HG02938 (cell line): ENCODE measurements at regions not wholly inside any gene's neighbourhood (a gene's known extent, or its start where the extent isn't known, plus 50 kb on each side); places are given as distances from the start of the nearest gene placed in this dataset.

Experiments used
- ATAC-seq: cut with Tn5 transposase; IDR thresholded peaks from one replicate; pipeline ENCODE4 v1.9.1; 2021; ENCODE audit warnings: mild to moderate bottlenecking, moderate library complexity; ENCODE audit not compliant: unreplicated experiment

DNA sequence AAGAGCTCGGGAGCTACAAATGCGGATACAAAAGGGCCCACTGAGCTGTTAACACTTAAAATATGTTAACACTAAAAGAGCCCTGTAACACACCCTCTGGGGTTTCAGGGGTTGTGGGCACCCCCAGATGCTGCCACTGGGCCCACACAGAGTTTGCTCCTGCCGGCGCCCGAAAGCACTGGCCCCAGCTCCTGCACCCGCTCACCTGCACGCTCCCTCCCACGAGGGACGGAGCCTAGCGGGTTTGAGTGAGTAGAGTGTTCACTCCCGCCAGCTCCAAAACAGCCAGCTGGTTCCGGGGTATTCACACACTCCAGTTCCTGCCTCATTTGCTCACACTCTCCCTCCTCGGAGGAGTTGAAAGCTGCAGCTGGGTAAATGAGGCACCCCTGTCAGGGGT lies 357.7 kb downstream of the ETNK1 start:
- no peak for ATAC-seq

DNA sequence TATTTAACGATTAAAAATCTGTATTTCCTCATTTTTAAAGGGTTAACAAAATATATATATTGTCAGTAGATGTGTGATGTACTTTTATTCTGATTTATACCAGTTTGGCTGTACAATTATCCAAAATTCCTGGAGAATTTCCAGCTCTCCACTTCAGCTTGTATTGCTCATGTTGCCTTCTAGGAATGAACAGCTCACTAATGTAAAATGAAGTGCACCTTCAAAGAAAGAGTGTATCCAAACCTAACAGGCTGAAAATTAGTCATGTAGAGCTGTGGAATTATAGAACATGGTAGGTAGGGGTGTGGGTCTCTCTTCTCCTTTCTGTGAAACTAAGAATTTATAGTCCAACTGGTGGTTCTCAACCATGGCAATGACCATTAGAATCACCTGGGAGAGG lies 362.0 kb downstream of the ETNK1 start:
- no peak for ATAC-seq

DNA sequence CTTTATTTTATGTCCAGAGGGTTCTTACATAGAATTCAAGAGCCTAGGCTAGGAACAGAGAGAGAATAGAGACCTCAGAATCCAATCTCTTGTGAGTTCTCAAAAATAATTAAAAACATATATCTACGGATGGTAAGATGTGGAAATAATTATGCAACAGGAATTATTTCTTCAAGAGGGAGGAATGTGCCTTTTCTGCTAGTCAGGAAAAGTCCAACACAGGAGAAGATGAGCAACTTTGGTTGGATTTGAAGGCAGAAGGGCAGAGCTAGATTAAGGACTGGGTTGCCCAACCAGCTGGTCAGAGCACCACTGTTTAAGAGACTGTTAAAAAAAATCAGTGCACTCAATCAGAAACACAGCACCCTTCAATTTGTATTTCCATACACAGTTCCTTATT lies 365.5 kb downstream of the ETNK1 start:
- ATAC-seq, result no peak

DNA sequence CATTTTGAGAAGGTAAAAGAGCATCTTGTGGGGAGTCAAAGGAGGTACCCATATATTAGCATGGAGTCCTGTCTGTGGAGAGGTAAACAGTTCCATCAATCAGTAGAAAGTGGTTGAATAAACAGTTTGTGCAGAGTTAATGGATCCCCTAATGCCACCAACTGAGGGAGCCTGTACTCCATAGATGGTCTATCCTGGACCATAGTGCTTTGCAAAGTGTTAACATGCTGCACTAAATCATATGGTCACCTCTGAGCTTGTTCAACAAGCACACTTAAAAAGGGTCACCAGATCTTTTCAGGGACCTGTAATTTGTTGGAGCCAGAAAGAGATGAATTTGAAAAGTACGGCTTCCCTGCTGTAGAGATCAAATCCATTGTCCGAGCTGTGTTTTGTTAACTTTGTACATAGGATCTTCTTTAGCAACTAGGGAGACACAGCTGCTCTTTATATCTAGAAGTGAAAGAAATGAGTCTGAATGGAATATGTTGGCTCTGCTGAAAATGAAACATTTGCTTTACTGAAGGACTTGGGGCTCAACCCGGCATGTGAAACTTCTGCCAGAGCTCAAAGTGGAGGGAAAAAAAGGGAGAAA lies 366.4 kb downstream of the ETNK1 start:
- ATAC-seq, result no peak

DNA sequence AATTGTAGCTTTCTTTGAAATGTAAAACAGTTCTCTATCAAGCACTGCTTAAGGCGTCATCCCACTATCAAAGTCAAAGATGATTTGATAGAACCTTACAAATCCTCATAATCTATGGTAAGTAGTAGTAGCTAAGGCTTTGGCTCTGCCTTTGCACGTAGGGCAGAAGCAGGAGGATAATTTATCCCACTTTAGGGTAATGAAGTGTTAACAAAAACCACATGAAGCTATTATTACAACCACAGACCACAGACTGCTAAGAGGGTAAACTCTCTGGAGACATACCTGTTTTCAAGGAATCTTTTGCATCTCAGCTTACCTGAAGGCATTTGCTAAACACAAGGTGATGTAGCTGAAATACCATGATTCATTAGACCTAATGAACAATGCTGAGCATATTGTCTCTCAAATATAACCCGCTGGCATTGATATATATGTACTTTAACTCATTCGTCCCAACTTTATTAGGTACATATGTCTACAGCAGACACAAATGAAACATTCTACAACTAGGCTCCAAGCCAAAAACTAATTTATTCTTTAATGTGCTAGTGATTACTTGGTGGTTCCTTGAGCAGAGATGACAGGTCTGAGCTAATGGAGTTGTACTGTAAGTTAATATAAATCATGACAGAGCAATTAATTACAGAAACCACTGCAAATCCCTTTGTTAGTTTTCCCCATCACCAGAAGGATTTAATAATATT lies 368.8 kb downstream of the ETNK1 start:
- ATAC-seq, result no peak

DNA sequence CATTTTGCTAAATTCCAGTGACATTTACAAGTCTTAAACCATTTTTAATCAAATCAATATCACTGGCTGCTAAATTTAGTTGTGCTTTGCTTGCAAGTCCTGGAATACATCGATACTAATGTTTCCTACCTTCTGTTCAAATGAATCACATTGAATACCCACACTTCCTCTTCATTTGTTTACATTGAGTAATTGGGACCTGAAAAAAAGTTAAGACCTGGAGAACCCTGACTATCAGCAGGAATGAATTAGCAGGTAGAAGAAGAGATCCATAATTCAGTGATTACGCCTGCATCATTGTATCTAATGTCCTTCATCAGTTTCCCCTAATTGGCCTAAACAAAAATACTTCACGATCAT lies 369.3 kb downstream of the ETNK1 start:
- no peak for ATAC-seq

DNA sequence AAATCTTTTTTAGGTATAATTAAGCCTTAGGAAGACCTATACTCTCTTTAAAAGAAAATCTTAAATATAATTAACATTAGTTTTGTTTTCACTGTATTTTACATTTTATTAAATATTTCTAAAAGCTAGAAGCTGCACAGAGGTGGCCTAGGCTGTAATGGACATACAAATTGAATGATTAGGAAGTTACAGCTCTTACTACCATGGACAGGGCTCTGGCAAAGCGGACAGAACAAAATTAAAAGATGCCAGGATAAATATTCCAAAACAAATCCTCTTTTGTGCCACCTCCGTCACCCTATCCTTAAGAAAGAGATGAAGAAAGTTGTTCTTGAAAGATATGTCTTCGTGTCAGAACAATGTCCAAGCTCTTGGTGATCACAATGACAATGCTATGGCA lies 376.5 kb downstream of the ETNK1 start:
- ATAC-seq, result no peak

DNA sequence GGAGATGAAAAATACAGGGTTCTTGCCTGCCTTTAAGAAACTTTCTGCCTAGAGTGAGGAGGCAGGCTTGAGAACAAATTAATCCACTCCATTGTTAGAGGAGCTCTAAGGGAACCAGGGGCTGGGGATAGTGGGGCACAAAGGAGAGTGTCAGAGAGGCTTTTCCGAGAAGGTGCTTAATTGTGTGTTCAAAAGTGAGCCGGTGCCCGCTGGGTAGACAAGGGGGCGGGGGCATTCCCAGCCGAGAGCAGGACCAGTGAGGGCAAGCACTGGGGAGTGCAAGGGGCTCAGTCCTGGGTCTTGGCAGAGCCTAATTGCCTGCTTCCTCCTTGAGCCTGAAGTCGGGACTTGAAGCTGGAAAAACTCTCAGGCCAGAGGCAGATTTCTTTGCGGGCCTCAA lies 377.4 kb downstream of the ETNK1 start:
- no peak for ATAC-seq

DNA sequence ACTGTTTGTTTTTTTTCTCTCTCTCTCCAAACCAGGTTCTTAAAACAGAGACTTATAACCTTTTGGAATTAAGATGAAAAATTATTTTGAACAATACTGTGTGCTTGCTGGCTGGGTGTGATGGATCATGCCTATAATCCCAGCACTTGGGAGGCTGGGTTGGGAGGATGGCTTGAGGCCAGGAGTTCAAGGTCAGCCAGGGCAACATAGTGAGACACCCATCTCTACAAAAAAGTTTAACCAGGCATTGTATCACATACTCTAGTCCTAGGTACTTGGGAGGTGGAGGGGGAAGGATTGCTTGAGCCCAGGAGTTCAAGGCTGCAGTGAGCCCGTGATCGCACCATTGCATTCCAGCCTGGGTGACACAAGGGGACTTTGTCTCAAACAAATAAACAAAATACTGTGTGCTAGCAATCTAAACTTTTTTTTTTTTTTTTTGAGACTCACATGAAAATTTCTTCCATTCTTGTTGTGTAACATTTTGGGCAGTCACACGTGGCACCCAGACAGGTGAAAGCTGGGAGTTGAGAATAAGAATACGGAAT lies 379.6 kb downstream of the ETNK1 start:
- ATAC-seq, result no peak

DNA sequence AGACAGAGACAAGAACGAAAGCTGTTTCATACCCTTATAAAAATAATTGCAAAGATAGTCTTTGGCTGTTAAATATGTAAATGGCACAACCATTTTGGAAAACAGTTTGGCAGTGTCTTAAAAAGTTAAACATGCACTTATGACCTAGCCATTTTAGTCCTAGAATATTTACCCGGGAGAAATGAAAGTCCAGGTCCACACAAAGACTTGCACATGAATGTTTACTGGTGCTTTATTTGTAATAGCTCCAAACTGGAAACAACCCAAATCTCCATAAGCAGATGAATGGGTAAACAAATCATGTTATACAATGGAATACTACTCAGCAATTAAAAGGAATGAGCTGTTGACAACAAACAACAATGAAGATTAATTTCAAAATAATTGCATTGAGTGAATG lies 380.4 kb downstream of the ETNK1 start:
- no peak for ATAC-seq

DNA sequence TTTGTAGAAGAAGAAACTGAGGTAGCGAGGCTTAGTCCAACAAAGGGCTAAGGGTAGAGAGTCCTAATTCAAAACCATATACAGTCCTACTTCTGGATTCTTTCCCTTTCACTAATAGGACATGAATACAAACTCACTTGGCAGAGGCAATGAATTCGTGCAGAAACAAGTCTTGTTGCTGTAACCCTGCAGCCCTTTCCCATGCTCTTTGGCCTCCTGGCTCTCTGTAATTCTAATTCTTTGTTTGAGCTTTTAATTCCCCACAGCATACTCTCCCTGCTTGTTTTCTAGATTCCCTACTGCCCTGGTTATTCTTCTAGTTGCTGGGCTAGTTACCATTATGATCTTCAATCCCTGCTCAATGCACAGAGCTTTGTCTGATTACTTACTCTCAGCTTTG lies 381.4 kb downstream of the ETNK1 start:
- ATAC-seq, result no peak

DNA sequence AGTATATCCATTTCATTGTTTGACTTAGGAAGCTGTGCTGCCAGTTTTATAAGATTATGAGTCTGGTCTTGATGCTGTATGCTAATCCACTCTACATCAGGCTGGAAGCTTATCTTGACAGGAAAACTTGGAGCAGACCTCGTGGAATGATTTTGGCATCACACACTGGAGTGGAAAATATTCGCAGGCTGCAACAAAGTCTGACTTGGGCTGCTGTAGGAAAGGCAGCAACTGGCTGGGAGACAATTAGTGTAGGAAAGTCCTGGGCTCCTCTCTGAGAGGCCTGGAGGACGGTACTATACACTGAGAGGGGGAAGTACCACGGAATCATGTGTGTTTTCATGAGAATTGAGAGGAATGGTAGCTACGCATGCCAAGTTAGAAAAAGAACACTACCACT lies 383.7 kb downstream of the ETNK1 start:
- no peak for ATAC-seq

DNA sequence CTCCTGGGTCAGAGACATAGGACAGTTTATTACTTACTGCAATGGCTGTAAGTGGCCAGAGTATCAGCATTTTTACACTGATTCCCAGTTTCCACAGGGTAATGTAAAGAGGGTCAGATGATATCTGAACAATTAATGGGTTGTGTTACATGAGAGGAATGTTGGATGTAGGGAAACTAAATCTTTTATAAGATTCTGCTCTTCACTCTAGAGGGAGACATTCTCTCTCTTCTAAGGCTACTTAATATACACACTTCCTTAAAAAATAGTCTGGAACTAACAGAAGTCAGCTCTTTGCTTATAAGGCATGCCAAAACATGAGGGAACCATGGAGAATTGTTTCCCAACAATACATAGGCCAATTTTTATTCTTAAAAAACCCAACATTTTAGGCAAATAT lies 389.8 kb downstream of the ETNK1 start:
- no peak for ATAC-seq

DNA sequence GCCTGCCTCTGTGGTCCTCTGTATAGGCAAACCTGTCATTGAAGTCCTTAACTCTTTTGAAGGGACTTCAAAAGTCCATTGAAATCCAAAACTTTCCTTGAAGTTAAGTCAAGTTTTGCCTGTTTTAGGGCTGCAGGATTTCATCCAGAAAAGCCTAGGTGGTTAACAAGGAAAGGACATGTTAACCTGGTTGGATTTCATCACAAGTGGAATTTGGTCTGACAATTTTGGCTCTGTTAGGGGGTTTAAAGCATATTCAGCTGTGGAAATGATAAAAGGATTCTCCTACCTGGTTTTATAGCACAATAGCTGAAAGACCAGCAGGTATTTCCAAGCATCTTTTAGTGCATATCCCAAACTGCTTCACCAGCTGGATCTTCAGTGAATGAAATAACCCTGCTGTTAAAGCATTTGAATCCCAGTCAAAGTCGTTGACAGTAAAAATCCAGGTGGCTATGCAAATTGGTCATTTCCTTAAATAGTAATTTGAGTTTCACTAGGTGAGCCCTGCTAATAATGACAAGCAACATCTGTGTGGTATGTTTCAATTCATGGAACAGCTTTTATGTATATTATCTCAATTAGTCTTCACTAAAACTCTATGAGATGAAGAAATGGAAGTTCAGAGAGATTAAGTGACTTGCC lies 400.5 kb downstream of the ETNK1 start:
- ATAC-seq, result no peak

DNA sequence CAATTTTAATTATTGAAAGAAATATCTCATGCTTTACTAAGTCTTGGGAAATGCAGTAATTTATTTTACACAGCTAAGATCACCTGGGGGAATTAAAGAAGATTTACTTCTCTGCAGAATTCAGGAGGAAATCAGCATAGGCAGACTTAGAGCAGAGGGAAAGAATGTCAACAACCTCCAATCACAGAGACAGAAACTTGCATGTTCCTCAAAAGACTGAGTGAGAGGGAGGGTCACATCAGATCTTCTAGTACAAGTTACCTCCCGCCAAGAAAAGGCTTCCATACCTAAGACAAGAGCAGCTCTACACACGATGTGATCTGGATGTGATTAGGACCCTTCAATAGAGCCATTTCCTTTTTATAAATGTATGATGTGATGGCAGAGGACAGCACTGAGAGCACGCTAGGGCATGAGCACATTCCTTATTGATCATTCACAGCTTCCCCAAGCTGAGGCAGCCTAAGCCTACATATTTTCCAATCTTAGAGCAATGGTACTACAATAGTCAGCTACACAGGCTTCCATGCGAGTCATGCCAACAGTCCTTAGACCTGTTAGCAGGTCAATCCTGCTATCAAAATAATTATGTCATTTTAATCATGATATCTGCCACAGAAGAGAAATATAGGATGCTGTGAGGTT lies 403.3 kb downstream of the ETNK1 start:
- no peak for ATAC-seq

DNA sequence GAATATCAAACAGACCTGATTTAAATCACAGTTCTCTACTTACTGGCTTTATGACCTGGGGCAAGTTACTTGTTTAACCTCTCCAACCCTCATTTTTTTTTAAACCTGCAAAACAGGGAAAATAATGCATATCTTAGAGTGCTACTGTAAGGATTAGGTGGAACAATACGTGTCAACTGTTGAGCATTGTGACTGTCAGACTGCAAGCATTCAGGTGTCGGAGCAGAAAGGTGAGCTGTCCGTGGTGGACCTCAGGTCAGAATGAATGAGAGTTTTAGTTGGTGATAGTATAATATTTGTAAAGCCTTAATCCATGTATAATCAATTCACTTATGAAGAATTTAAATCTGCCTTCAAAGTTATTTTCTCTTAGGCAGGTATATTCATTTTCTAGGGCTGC lies 404.2 kb downstream of the ETNK1 start:
- ATAC-seq, result no peak

DNA sequence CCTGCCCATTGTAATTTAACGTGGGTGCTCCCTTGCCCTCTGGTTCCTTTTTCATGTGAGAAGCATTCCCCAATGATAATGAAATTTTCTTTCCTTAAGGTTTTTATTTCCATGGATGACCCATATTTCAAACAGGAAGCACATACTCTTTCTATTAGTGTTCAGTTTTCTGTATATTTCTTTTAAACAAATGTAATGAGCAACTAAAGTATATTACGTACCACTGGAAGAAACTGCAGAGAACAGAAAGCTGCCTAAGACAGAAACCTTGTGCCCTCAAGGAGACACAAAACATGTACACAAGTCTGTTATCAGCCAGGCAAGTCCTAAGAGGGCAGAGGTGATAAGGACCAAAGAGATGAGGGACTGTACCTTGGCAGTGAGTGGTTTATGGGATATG lies 414.9 kb downstream of the ETNK1 start:
- ATAC-seq, result no peak

DNA sequence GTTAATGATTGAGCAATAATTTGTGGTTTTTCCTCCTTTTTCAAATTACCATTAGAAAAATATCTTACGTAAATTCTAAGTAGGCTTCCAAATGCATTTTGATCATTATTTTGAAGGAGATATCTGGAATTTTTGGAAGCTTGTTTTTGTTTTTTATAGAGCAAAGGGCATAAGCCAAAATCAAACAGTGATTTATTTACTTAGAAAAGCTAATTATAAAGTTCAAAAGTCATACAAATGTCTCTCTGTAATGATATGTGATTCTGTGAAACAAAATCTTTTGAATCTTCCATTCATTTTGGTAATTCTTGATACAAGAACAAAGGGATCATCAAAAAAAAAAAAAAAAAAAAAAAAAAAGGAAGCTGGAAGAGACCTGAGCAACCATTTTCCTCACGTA lies 416.8 kb downstream of the ETNK1 start:
- ATAC-seq, result no peak

DNA sequence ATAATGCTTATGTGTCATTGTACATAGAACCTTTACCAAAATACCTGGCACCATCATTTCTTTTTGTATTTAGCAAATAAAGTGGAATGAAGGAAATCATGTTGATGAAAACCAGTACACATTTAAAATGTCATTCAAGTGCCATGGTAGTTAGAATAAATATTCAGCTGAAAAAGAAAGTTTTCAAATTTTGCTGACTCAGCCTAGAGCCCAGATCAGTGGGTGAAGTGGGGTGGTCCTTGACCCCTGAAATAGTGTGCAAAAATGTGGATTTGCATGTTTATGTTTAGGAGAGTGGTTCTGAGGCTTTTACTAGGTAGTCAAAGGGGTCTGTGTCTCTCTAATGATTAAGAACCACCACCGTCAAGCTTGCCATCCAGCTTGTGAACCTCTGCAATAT lies 418.7 kb downstream of the ETNK1 start:
- ATAC-seq, result no peak

DNA sequence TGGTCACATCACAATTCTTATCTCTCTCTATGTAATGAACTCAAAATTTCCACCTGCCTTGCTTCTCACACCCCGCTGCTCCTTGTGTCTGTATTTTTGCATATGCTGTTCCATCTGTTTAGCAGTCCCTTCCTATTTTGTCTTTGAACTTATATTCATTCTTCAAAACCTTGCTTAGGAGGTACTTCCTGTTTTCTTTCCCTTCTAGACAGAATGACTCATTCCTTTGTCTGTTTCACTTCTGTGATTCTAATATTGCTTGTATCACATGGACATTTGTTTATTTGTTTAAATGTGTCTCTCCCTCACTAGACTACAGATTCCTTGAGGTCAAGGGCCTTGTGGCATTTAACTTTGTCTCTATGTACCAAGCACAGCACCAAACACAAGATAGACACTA lies 424.2 kb downstream of the ETNK1 start:
- peak; percentile 71 for ATAC-seq

DNA sequence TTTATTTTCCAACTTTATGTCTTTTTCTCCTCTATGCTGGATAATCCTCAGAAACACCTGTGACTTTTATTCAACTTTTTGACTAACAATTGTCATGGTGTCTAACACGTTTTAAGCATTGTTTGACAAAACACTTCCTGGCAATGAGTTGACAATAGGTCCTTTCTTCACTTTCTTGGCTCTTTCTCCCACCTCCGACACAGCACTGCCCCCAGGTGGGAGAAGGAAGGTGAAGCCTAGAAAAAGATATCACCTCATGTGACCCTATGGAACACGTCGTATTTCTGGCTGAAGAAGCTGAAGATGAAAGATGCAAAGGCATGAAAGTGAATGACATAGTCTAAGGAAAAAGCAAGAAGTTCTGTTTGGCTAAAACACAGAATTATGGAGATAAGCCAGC lies 430.0 kb downstream of the ETNK1 start:
- no peak for ATAC-seq

DNA sequence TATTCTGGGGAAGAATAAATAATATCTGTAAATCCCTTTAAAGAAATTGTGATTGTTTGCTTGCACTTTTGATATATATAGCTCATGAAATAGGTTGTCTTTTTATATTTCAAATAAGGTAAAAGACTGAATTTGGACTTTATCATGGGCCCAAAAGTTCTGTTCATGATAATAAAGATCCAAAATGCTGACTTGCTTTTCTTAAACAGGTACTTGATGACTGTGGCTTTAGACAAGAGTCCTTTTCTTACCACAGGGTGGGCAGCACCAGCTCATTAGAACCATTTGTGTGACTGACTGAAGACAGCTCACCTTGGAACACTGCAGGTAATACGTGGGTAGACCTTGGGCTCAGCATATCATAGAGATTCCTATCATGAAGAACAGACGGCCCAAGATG lies 432.6 kb downstream of the ETNK1 start:
- ATAC-seq, result no peak
